ENCODE measurements at regions not wholly inside any gene's neighbourhood (a gene's known extent, or its start where the extent isn't known, plus 50 kb on each side); places are given as distances from the start of the nearest gene placed in this dataset.
"Not testable (repeated sequence)": the region's sequence is repeated elsewhere in the genome, so short reads cannot be mapped to it uniquely, and the experiment has no call there.

DNA sequence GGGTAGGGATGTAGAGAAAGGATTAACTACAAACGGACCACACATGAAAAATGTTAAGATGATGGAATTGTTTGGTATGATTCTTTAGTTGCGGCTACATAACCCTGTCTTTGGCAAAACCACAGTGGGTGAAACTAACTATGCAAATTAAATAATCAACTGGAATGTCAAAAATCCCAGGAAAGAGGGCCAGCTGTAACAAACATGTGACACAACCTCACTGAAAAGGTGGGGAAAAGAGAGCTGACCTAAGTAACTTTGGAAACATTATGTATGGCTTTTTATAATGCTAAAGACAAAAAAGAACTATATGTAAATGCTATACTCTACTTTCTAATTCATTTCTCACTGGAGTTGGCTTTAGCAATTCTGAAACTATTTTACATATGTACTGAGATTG, 252.0 kb downstream of the MRPS30 start:
- DNase-seq (ENCODE audit: low spot score): no peak

DNA sequence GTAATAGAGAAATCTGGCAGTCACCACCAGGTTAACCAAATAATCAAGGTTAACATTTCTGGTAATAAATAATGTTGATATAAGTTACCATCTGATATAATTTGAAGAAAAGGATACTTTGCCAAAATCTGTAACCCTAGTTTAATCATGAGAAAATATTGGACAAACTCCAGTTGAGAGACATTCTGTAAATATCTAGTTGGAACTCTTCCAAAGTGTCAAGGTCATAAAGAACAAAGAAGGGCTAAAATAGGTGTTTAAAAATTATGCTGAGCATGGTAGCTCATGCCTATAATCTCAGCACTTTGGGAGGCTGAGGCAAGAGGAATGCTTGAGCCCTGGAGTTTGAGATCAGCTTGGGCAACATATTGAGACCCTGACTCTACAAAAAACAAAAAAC, 253.3 kb downstream of the MRPS30 start:
- no peak for DNase-seq (ENCODE audit: low spot score)

- no peak for DNase-seq (ENCODE audit: low spot score)
Observed at GRCh38 chr5:45081082-45081481, 272.3 kb downstream of the MRPS30 start.

GRCh38 chr5:45089870-45090269, 281.1 kb downstream of the MRPS30 start:
- DNase-seq (ENCODE audit: low spot score): no peak

DNA sequence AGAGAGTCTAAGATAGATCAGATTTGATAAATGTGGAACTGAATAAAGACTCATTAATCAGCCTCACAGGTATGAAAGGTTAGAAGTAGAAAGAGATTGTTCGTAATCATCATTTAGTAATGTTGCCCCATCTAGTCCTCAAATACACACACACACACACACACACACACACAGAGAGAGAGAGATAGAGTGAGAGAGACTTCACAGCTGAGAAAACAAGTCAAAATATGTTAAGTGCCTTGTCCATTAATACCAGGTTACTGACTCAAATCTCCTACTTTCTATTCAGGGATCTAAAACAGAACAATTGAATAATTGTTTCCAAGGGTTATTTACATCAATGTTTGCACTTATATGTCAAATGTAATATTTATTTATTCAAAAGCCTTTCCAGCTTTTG, 284.6 kb downstream of the MRPS30 start:
- DNase-seq (ENCODE audit: low spot score): no peak

DNA sequence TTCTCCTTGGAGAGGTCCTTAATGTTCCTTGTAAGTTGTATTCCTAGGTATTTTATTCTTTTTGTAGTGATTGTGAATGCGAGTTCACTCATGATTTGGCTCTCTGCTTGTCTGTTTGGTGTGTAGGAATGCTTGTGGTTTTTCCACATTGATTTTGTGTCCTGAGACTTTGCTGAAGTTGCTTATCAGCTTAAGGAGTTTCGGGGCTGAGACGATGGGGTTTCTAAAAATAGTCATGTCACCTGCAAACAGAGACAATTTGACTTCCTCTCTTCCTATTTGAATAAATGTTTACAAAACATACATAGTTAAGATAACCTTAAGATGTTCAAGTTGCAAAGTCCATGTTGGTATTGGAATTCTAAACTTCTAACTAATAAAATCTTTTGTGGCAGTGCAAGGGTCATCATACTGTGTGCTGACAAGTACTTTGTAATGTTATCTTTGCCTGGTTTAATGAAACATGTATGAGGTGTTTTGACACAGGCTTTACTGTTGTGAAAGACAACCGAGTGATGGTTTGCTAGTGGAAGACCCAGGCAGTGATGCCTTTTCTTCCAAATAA, 286.2 kb downstream of the MRPS30 start:
- DNase-seq (ENCODE audit: low spot score): no peak

GRCh38 chr5:45098483-45098882, 289.7 kb downstream of the MRPS30 start:
- DNase-seq (ENCODE audit: low spot score): no peak

- DNase-seq (ENCODE audit: low spot score): no peak
Observed at GRCh38 chr5:45101146-45101545, 292.4 kb downstream of the MRPS30 start.

- DNase-seq (ENCODE audit: low spot score): no peak
Observed at GRCh38 chr5:45105491-45105994, 296.8 kb downstream of the MRPS30 start.

- DNase-seq (ENCODE audit: low spot score): no peak
Observed at GRCh38 chr5:45109062-45109461, 300.3 kb downstream of the MRPS30 start.

DNA sequence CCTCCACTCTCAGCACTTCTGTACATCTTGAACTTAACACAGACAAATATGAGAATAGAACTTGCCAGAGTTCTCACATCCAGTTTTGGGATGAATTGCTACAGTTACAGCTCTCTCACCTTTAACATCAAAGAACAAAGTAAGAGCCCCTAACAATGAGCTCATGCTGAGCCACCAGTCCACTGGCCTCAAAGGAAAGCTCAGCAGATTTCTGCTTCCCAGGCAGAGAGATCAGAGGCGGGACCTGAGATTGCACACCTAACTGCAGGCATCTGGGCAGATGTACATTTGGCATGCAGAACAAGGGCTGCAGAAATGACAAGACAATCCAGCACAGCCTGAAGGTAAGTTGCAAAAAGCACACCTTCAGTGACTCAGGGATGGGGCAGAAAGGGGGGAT, 300.9 kb downstream of the MRPS30 start:
- no peak for DNase-seq (ENCODE audit: low spot score)

DNA sequence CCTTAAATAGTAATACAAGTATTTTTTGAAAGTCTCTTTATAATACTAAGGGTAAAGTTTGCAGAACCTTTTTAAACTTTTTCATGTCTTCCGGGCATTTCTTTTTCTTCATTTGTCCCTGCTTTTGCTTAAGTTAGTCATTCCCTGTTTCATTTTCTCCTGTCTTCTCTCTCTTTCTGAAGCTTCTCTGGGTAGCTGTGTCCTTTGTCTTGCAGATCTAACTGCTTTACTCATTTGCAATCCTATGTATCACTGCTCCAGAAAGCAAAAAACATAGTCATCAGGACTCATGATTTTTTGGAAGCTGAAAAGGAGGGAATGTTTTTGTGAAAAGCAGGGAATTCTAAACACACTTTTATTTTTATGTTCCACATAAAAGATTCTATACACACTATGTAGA, 301.7 kb downstream of the MRPS30 start:
- no peak for DNase-seq (ENCODE audit: low spot score)

DNA sequence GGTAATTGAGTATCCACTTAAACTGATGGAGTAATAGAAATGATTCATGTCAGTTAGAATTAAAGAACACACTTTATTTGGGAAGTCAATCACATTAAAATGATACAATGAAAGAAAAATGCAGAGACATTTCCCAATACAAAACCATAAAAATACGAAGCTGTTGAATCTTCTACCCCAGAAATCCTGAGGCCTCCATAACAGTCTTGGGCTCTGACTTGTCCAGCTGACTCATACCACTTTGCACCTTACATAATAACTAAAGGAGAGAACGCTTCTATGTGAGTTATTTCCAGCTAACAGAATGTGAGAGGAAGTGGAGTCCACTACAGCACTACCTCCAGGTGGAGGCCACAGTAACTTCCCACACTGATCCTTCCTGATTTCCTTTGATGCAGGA, 305.0 kb downstream of the MRPS30 start:
- no peak for DNase-seq (ENCODE audit: low spot score)

GRCh38 chr5:45132972-45133371, 324.2 kb downstream of the MRPS30 start:
- no peak for DNase-seq (ENCODE audit: low spot score)

- no peak for DNase-seq (ENCODE audit: low spot score)
Observed at GRCh38 chr5:45162974-45163373, 354.2 kb downstream of the MRPS30 start.

DNA sequence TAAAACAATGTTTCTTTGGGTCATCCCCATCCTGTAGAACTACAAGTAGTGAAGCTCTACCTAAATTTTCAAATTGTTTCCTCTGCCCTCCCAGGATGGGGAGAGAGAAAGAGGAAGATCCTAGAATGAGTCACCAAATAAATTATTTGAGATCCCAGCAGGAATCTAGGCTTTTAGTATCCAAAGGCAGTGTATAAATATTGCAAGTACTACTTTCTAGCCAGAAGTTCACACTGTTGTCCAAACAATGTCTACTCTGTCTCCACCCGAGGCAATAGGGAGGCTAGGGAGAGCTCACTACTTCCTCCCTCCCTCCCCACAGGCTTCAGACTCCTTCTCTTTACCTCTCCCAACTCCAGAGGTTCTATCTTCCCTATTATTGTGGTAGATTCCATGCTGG, 362.8 kb downstream of the MRPS30 start:
- no peak for DNase-seq (ENCODE audit: low spot score)

GRCh38 chr5:45172634-45173033, 363.9 kb downstream of the MRPS30 start:
- not testable (repeated sequence) for DNase-seq (ENCODE audit: low spot score)

DNA sequence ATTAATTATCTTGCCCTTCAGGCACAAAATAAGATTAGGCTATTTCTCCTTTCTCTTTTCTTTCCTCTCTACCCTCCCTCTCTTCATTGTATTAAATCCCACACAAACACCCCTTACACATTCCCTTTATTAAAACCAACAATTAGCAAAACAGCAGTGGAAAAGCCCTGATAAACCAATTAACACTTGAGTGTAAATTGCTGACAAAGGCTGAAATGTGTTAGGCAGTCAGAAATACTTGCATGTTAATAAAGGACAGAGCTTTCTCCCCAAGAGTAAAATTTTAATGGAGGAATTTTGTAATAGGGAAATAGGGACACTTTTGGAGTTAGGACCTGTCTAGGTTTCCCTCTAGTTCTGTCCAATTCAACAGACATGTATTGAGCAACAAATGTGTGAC, 370.9 kb downstream of the MRPS30 start:
- no peak for DNase-seq (ENCODE audit: low spot score)

DNA sequence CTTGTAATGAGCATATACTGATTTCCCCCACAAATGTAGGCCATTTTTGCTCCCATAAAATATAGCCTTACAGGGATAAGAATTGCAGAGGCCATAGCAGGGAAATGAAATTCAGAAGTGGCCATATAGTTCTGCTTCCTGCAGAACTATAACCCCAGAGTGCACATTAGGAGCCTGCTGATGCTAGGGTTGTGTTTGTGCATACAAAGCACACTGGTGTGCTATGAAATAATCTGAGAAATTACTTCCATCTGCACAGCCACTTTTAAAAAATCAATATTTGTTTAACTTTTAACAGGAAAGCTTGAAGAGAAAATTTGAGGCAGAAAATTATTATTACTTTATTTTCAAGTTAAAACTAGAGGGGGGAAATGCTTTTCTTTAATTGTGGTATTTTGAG, 380.3 kb downstream of the MRPS30 start:
- no peak for DNase-seq (ENCODE audit: low spot score)

DNA sequence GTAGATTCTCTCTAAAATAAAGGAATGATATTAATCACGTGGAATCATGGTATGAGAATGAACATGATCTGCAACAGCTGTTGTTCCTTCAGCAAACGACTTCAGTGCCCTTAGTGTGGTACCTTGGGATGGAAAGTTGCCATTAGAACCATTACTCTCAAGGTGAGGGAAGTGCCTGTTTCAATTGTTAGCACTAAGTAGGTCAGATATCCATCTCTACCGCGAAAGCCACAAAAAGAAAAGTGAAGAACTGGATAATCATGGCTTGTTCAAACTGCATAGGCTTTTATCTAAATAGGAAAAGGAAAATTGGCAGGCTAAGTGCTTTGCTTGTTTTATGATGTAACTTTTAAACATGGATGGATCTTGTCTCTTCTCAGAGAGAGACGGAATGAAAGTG, 380.7 kb downstream of the MRPS30 start:
- DNase-seq (ENCODE audit: low spot score): no peak

DNA sequence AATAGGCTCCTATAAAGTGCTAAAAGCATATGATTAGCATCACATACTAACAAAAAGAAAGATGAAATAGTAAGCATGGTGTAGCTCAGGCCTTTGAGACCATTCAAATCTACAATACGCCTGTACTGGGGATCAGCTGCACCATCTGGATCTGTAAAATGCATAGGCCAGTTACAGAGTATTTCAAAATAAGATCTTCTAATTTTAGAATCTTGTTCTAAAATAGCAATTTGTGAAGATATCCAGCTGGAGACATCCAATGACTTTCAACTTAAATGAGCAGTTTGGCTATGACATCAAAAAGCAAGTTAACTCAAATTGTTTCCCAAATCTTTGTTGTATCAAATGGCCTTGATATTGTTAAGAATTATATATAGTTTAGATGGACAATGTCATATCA, 386.3 kb downstream of the MRPS30 start:
- DNase-seq (ENCODE audit: low spot score): no peak
